ENCODE measurements at regions not wholly inside any gene's neighbourhood (a gene's known extent, or its start where the extent isn't known, plus 50 kb on each side); places are given as distances from the start of the nearest gene placed in this dataset.

DNA sequence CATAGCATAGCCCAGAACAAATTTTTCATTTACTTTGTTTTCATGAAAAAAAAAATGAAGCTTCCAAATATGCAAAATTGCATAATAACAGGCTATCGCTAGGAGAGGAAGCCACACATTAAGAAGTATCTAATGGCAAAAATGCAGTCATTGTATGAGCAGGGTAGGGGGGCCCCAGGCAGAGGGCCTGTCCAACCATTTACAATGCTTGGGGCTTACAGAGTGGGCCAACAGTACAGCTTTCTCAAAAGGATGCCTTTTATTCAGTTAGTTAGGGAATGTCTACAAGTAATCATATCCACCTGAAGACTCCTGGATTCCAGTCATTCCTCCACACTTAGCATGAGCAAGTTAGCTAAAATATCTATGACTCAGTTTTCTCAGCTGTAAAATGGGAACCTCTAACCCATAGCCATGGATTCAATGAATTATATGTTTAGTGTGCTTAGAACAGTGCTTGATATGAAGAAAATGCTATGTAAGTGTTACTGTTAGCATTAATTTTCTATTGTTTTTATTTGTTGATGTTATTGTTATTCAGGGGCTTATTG is 117.7 kb downstream of the GAS1 start:
- DNase-seq = no peak

DNA sequence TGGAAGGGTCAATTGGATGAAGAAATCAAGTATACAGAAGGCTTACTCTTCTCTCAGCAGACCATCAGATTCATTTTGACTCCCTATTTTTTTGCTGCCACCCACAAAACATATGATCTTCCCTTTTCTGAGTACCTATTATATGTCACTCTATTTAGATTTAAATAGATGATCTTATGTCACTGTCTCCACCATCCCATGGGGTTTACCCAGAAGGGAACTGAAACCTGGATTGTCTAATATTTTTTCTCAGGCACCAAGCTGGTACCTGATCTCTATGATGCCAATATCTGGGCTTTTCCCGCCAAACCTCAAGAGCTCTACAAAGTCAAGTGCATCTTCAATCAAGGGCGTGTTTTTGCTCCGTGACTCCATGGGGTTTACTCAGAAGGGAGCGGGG is 118.7 kb downstream of the GAS1 start:
- no peak for DNase-seq

DNA sequence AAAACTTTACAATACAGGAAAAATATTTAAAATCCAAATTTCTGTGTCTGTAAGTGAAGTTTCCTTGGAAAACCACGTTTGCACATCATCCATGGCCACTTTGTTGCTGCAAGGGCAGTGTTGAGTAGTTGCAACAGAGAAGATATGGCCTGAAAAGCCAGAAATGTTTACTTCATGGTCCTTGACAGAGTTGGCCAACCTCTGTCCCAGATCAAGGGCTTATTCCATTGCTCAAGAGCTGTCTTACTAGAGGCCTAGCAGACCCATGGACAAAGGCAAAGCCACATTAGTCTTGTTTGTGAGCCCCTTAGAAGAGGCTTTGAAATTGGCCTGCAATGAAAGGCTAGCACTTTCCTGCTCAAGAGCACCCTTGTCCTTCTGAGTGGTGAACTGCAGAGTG is 119.4 kb downstream of the GAS1 start:
- no peak for DNase-seq

DNA sequence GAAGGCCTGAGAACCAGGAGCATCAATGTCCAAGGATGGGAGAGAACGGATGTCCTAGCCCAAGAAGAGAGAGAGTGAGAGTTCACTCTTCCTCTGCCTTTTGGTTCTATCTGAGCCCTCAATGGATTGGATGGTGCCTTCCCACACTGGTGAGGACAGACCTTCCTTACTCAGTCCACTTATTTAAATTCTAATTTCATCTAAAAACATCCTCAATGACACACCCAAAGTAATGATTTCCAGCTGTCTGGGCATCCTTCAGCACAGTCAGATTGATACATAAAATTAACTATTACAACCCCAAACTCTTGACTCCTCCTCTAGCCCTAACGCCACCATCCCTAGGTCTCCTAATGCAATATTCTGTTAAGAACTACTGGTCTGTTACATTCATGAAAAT is 122.0 kb downstream of the GAS1 start:
- DNase-seq = no peak

DNA sequence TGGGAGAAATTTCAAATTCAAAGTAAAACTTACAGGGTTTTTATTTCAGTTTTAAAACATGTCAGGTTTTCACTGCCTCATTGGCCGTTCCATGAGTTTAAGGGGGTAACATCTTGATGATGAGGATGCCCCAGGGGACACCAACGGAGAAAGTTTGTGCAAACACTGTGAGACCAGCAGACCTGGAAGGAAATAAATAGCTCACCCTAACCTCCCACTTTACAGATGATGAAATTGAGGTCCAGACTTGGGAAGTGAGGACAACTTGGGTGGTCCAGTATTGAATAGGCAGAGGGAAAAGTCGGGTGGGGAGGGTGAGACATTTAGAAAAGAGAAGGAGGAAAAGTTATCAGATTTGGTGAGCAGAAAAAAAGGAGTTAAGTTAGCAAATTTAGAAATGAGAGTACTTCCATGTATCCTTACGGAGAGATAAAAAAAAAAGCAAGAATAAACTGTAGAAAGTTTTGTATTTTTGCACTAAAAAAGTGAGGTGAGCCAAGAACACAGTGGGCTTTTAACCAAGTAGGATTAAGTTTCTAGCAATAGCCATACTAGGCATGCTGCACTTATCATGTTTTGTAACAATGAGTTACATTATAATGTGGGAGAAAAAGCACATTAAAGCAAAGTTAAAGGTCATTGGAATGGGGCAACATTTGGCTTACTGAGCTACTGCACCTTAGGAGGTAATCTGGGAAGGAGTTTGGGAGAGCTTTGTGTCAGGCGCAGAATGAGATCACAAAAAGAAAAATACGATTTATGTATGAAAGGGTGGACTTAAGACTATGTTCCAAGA is 125.1 kb downstream of the GAS1 start:
- DNase-seq = no peak

DNA sequence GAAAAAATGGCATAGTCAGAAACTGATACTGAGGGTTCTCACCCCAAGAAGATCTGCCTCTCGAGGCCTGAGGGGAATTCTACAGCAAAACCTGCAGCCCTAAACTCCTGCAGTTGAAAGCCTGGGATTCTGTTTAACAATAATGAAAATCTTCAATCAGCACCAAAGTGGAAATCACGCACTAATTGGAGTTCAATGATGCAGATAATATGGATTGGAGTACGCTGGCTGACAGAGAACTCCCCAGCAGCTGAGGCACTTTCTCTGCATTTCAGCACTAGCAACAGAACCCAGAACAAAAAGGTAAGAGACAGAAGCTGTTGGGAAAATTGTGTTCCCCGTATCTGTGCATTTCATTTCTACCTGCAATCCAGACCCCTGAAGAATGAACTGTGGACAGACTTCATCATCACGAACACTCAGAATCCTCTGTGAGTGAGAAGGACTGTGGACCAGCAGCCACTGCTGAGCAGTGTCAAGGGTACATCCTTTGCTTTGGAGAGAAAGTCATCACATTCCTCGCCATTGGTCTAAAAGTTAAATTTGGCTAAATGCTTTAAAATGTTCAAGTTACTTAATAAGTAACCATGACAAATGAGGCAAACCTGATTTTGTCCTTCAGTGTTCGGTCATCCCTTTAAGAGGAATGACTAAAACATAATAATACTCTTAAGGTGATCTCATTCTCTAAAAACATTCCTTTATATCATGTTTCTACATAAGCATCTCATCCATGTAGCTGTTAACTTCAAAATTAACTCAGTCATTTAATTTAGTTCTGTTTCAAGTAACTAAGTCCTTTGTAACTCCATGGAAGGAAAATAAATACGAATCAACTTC is 126.1 kb downstream of the GAS1 start:
- DNase-seq = peak; percentile 63

DNA sequence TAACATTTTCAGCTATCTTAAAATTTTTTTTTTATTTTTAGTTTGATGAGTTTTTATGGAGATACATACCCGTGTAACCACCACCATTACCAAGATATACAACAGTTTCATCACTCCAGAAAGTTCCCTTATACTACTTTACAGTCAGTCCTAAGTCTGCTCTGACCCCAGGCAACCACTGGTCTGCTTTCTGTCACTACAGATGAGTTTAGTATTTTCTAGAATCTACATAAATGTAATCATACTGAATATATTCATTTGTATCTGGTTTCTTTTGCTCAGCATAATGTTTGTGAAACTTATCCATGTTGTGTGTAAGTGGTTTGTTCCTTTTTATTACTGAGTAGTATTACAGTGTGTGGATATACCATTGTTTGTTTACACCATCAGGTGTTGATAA is 127.8 kb downstream of the GAS1 start:
- DNase-seq = no peak

DNA sequence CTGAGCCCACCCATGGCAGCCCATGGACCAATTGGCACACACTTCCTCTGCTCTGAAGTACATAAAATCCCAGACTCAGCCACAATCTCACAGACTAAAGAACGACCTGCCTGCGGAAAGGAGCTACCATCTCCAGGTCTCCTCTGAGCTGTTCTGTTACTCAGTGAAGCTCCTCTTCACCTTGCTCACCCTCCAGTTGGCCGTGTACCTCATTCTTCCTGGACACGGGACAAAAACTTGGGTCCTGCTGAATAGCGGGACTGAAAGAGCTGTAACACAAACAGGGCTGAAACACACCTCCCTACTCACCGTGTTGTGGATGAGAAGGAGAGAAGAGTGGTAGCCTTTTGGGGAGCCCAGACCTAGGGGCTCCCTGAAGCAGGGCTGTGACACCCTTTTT is 128.7 kb downstream of the GAS1 start:
- no peak for DNase-seq

DNA sequence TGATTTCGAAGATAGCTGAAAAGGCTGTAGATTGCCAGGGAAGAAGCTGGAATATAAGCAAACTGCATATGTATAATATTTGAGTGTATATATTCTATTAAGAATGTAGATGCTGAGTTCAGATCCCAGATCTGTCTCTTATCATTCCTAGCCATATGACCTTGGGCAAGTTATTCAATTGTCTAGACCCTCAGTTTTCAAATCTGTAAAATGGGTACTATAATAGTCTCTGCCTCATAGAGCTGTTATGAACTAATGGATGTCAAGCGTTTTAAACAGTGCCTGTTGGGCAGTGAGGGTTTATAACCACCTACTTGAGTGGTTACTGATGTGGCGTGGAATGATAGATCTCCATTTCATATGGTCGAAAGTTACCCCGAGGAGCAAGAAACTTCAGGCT is 130.4 kb downstream of the GAS1 start:
- DNase-seq = no peak

DNA sequence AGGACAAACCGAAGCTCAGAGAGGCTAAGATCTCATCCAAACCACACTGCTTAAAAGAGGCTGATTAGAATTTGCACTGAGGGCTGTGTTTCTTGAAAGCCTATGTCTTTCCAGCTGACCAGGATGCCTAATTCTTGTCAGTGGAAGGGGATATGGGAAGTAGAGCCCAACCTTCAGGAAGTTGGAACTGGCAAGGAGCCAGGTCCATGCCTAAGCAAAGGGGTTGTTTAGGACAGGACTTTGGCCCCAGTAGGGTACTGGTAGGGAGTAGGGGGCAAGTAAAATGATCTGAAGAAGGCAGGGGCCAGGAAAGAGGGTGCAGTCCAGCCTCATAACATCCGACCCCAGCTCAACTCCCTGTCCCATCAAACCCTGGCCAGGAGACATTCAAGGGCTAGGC is 130.9 kb downstream of the GAS1 start:
- no peak for DNase-seq

DNA sequence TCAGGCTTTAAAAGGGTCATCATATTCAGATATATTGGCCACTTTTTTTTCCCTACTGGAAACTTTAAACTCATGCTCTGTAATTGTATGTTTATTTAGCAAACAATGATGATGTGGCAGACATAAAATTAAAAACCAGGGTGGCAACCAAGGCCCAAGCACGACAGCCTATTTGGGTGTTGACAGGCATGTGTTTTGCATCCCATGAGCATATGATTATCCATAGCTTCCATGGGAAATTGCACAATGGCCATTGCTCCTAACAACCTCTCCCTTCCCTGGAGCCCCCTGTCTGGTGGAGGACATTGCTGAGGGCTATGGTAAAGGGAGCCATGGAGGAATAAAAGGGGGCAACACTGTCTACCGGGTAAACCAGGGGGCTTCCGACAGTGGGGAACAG is 134.7 kb downstream of the GAS1 start:
- DNase-seq = no peak

DNA sequence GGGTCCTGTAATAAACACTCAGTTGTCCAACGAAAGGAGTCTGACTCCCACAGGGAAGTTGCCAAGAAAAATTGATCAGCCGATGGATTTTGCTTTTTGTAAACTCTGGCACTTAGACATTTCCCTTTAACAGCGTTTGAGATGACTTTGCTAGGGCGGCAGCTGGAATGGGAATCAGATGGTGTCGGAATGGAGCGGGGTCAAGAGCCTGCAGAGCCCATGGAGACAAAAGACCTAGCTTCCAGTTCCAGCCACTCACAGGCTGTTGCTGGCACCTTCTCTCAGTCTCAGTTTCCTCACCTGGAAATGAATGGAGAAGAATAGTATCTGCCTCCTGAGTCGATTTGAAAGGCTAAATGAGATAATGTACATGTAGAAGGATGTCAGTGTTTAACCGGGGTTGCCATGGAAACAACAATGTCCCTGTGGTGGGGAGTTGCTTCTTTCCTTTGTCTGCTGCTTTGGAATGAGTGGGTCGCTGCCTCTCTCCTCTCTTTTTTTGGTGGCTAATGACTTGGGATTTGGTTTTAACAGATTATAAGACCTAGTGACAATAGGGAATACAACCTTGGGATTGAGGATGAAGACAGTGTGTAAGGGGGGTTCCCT is 137.4 kb downstream of the GAS1 start:
- peak; percentile 32 for DNase-seq

DNA sequence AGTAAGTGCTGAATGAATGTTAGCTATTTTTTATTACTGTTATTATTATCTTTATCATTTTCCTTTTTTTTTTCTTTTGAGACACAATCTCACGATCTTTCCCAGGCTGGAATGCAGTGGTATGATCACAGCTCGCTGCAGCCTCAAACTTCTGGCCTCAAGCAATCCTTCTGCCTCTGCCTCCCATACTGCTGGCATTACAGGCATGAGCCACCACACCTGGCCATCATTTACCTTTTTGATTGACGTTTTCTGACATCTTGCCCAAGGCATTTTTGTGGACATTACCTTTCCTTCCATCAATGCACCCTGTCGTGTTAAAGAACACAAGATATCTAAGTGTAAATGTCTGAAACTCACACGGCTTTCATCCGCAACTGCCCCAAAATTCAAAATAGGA is 138.2 kb downstream of the GAS1 start:
- peak; percentile 10 for DNase-seq

DNA sequence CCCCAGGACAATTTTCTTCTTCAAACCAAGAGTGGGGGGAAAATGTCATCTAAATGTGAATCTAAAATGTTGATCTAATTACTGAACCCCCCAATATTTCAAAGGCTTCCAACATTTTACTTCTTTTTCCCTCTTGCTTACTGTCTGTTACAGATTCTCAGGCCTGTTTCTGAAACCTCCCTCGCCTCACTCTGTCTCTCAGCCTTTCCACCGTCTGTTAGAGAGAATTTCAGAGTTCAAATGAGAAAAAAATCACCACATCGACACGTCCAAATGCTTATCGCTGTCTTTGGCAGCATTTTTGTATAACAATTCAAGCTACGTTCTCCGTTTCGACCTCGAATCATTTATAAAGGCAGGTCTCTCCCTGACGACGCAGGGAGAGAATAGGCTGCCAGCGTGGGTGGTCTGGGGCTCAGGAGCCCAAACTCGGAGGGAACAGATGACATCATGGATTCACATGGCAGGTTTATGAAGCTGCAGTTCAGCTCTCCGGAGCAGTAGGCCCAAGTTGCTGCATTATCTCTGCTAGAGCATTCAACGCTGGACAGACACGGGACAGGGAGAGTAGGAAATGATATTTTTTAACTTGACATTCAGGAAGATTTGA is 139.8 kb downstream of the GAS1 start:
- peak; percentile 81 for DNase-seq

DNA sequence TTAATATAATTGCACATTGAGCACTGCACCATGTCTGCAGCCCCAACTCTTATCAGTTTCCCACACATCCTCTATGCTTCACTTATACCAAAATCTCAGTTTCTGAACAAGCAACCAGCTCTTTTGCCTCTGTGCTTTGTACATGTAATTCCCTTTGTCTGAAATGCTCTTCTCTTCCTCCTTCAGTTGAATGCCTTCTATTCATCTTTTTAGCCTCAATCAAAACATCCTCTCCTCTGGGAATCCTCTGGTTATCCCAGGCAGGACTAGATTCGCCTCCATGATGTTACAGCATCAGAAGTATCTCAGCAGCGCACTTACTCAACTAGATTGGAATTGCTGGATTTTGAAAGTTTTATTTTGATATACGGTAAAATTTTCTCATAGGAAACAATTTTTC is 143.3 kb downstream of the GAS1 start:
- no peak for DNase-seq

DNA sequence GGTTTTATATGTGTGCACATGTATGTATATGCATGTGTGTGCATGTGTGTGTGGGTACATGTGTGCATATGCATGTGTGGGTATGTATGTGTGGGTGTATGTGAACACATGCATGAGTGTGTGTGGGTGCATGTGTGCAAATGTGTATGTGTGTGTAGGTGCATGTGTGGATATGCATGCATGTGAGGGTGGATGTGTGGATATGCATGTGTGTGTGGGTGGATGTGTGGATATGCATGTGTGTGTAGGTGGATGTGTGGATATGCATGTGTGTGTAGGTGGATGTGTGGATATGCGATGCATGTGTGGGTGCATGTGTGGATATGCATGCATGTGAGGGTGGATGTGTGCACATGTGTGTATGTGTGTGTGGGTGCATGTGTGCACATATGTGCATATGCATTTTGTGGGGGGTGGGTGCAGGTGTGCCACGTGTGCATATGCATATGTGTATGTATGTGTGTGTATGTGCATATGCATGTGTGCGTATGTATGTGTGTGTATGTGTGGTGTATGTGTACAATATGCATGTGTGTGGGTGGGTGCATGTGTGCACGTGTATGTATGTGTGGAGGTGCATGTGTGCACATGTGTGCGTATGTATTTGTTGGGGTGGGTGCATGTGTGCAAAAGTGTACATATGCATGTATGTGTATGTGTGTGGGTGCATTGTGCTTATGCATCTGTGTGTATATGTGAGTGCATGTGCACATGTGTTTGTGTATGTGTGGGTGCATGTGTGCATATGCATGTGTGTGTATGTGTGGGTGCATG is 144.2 kb downstream of the GAS1 start:
- DNase-seq = no peak

DNA sequence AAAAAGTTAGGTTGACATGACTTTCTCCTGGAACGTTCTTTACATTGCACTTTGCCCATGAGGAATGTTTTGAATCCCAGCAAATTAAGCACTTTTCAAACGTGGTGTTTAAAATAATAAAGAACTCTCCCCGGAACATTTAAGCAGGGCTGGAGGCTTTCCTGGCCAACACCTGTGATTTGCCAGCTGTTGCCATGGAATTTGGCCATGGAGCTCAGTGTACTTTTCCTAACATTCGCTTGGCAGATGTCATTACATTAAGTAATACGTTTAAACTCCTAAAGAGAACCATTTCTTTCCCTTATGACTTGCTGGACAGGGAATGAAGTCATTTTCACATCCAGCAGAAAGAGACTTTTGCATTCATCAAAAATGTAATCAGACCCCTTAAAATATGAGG is 146.1 kb downstream of the GAS1 start:
- DNase-seq = no peak

DNA sequence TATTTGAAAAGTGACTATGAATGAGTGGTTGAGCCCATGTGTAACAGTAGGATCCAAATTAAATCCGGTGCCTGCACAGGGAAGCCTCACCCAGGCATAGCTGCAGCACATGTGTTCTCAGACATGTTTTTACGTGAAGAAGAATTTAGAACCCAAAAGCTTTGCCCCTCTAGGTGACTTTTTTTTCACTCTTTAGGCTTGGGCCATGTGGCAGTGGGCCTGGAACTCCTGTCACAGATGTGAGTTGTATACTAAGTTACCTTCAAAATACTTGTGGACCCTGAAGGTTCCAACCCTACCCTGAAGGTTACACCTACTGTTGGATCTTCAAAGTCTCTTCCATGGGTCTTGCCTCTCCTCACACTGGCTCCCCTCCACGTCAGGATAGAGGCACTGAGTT is 146.6 kb downstream of the GAS1 start:
- DNase-seq = no peak

DNA sequence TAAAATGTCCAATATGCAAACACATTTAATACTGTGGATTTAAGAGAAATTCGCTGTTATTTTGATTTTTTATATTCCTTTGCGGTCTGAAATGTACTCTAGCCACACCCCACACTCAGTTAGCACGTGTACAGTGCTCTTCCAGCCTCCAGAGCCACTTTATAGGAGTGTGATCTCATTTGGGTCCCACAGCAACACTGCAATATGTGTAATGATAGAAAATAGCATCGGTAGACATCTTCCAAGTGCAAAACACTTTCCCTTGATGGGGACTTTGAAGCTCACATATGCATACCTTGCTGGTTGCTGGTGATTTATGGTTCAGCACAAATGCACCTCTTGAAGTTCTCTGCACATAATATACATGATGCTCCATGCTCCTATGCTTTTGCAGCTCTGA is 148.3 kb downstream of the GAS1 start:
- no peak for DNase-seq

DNA sequence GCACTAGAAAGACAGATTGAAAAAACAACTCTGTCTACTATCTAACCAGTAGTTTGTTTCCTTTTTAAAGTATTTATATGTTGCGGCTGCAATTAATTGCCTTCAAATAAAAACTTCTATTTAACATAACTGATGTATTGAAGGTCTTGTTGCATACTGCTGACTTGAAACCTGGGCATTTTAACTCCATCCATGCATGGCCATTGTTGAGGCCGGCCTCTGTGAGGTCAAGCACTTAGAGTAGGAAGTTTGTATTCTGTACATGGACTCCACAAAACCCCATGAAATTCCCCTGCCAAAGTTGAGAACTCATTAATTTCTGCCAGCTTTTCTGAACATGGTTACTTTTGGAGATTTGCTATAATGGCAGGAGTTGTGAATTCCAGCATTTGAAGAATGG is 150.6 kb downstream of the GAS1 start:
- no peak for DNase-seq

DNA sequence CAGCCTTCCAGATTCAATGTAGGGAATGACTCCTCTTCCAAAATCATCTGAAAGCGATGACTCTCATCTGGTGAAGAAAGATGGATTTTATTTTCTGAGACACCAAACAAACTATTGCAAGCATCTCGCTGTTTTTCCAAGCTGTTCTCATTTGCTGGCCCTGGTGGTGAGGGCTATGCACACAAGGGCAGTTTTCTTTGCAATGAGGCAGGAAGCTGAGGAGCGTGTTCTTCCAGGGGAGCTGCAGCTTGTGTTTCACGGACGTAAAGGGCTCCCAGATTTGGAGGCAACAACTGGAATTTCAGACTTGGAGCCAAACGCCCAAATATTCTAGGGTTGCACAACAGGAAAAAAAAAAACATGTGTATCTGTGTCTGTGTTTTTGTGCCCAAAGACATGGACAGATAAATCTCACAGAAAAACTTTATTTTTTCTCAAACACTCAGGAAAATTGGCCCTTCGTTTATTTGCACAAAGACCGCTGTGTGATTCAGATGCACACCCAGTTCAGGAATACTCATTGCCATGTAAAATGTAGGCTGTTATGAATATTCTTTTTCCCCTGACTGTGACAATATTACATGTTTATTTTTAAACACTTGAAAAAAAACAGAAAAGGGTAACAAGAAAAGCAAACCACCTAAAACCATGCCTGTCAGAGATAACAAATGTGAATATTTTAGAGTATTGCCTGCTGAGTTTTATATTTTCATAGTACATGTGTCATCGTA is 151.3 kb downstream of the GAS1 start:
- no peak for DNase-seq

DNA sequence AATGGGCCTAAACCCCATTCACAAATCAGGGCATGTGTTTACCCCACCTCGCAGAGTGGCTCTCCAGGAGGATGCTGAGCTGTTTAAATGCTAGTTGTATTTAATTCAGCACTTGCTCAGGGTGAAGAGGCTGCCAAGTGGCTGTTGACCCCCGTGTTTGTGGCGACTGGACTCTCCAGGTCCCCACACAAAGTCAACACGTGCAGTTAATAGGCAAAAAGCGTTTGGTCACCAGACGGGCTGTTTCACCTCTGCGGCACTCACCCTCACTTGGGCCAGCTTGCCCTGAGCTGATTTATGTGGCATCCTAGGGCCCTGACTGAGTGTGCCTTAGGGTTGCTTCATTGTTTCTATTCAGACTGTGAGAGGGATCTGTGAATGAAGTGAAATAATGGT is 152.3 kb downstream of the GAS1 start:
- DNase-seq = no peak

All from retina (tissue), 1 donor.